ENCODE measurements at regions not wholly inside any gene's neighbourhood (a gene's known extent, or its start where the extent isn't known, plus 50 kb on each side); places are given as distances from the start of the nearest gene placed in this dataset.
"Not testable (repeated sequence)": the region's sequence is repeated elsewhere in the genome, so short reads cannot be mapped to it uniquely, and the experiment has no call there.

GRCh38 chr3:110684466-110684865 lies 387.1 kb upstream of the NECTIN3 start:
- no peak for DNase-seq (ENCODE audit: low spot score)

- no peak for DNase-seq (ENCODE audit: low spot score)
Measured at GRCh38 chr3:110685630-110686029, 386.0 kb upstream of the NECTIN3 start.

GRCh38 chr3:110686701-110687100 lies 384.9 kb upstream of the NECTIN3 start:
- no peak for DNase-seq (ENCODE audit: low spot score)

GRCh38 chr3:110687138-110687537 lies 384.5 kb upstream of the NECTIN3 start:
- no peak for DNase-seq (ENCODE audit: low spot score)

- no peak for DNase-seq (ENCODE audit: low spot score)
Measured at GRCh38 chr3:110697961-110698360, 373.7 kb upstream of the NECTIN3 start.

GRCh38 chr3:110704332-110704731 lies 367.3 kb upstream of the NECTIN3 start:
- DNase-seq (ENCODE audit: low spot score), result not testable (repeated sequence)

- no peak for DNase-seq (ENCODE audit: low spot score)
Measured at GRCh38 chr3:110708156-110708555, 363.5 kb upstream of the NECTIN3 start.

GRCh38 chr3:110710156-110710555 lies 361.5 kb upstream of the NECTIN3 start:
- no peak for DNase-seq (ENCODE audit: low spot score)

- DNase-seq (ENCODE audit: low spot score), result no peak
Measured at GRCh38 chr3:110710603-110711002, 361.0 kb upstream of the NECTIN3 start.

- DNase-seq (ENCODE audit: low spot score), result no peak
Measured at GRCh38 chr3:110711130-110711832, 360.3 kb upstream of the NECTIN3 start.

- no peak for DNase-seq (ENCODE audit: low spot score)
Measured at GRCh38 chr3:110711851-110712516, 359.6 kb upstream of the NECTIN3 start.

- DNase-seq (ENCODE audit: low spot score), result no peak
Measured at GRCh38 chr3:110727056-110727455, 344.6 kb upstream of the NECTIN3 start.

GRCh38 chr3:110731148-110731547 lies 340.5 kb upstream of the NECTIN3 start:
- no peak for DNase-seq (ENCODE audit: low spot score)

GRCh38 chr3:110732420-110732819 lies 339.2 kb upstream of the NECTIN3 start:
- DNase-seq (ENCODE audit: low spot score), result no peak

- no peak for DNase-seq (ENCODE audit: low spot score)
Measured at GRCh38 chr3:110733045-110733444, 338.6 kb upstream of the NECTIN3 start.

- DNase-seq (ENCODE audit: low spot score), result no peak
Measured at GRCh38 chr3:110734524-110734923, 337.1 kb upstream of the NECTIN3 start.

- no peak for DNase-seq (ENCODE audit: low spot score)
Measured at GRCh38 chr3:110736332-110736731, 335.3 kb upstream of the NECTIN3 start.

GRCh38 chr3:110738531-110738930 lies 333.1 kb upstream of the NECTIN3 start:
- peak; percentile 6 for DNase-seq (ENCODE audit: low spot score)

- no peak for DNase-seq (ENCODE audit: low spot score)
Measured at GRCh38 chr3:110741891-110742290, 329.7 kb upstream of the NECTIN3 start.

- no peak for DNase-seq (ENCODE audit: low spot score)
Measured at GRCh38 chr3:110743202-110743601, 328.4 kb upstream of the NECTIN3 start.

GRCh38 chr3:110743984-110744383 lies 327.6 kb upstream of the NECTIN3 start:
- DNase-seq (ENCODE audit: low spot score), result no peak

- DNase-seq (ENCODE audit: low spot score), result no peak
Measured at GRCh38 chr3:110744723-110745122, 326.9 kb upstream of the NECTIN3 start.

- DNase-seq (ENCODE audit: low spot score), result no peak
Measured at GRCh38 chr3:110749006-110749405, 322.6 kb upstream of the NECTIN3 start.

GRCh38 chr3:110750201-110750600 lies 321.4 kb upstream of the NECTIN3 start:
- DNase-seq (ENCODE audit: low spot score), result no peak

Measured in AG08395 (cell line).